B cell (primary cell): ENCODE measurements at regions not wholly inside any gene's neighbourhood (a gene's known extent, or its start where the extent isn't known, plus 50 kb on each side); places are given as distances from the start of the nearest gene placed in this dataset.

ENCODE experiments used
- ATAC-seq: fragments of 200-7000 bp; cut with Tn5 transposase; one replicate; pipeline ENCODE4 v1.10.0; 2021; ENCODE audit warnings: low read depth, mild to moderate bottlenecking, moderate number of reproducible peaks, moderate library complexity
- CTCF ChIA-PET: fragments of 350-600 bp; sonication (Branson Sonifier 250); formaldehyde crosslinking; loops from one replicate; lab custom pipeline; 2021; ENCODE audit warnings: antibody characterized with exemption, inconsistent platforms; lab: Charles Lee
- POLR2A ChIA-PET: fragments of 350-600 bp; sonication (Branson Sonifier 250); formaldehyde crosslinking; loops from one replicate; lab custom pipeline; 2021; ENCODE audit warnings: antibody characterized with exemption; lab: Charles Lee
- DNase-seq: peaks from one replicate; pipeline ENCODE4 v3.0.0; 2013
- H2AFZ ChIP-seq: 2 replicates; pipeline ENCODE4 v1.6.1; 2012; ENCODE audit warnings: mild to moderate bottlenecking, low read depth, low read length; ENCODE audit not compliant: insufficient read depth, poor library complexity, severe bottlenecking
- H3K27ac ChIP-seq, 2 donors: 1 replicate in 1 of 2; 2 replicates in 1 of 2; pipeline ENCODE4 v1.5.1; 2012 to 2013; ENCODE audit warnings: low read length in 2 of 2, mild to moderate bottlenecking in 2 of 2, moderate library complexity in 1 of 2
- H3K27me3 ChIP-seq, 4 experiments: fragments of 200-600 bp in 1 of 4; sonication (generic) in 1 of 4; replicated peaks in 1 of 4; 1 replicate in 2 of 4; 2 replicates in 2 of 4; pipeline versions ENCODE4 v1.6.1 to v1.7.0; 2013 to 2016; ENCODE audit warnings: low read length in 3 of 4, mild to moderate bottlenecking in 2 of 4, mixed read lengths in 1 of 4, moderate library complexity in 1 of 4; ENCODE audit not compliant: insufficient read depth in 4 of 4, control insufficient read depth in 3 of 4; ENCODE audit errors: control extremely low read depth in 1 of 4
- H3K36me3 ChIP-seq, 2 experiments: replicated peaks in 1 of 2; 1 replicate in 1 of 2; 2 replicates in 1 of 2; pipeline versions ENCODE4 v1.6.1 to v1.7.1; 2013; ENCODE audit warnings: low read length in 1 of 2; ENCODE audit not compliant: insufficient read depth in 2 of 2, control insufficient read depth in 1 of 2; ENCODE audit errors: control extremely low read depth in 1 of 2, extremely low read depth in 1 of 2
- H3K4me1 ChIP-seq, 2 donors: fragments of 200-600 bp in 1 of 2; sonication (generic) in 1 of 2; 1 replicate in 1 of 2; 2 replicates in 1 of 2; pipeline versions ENCODE4 v1.5.1 to v1.6.1; 2013 to 2017; ENCODE audit warnings: low read length in 2 of 2; ENCODE audit not compliant: control insufficient read depth in 2 of 2, insufficient read depth in 2 of 2
- H3K4me2 ChIP-seq: replicated peaks from 2 replicates; pipeline ENCODE3; 2012; ENCODE audit warnings: mild to moderate bottlenecking, low read depth, low read length; ENCODE audit not compliant: poor library complexity, severe bottlenecking
- H3K4me3 ChIP-seq, 5 experiments: fragments of 200-600 bp in 1 of 5; sonication (generic) in 1 of 5; 1 replicate in 3 of 5; 2 replicates in 2 of 5; pipeline versions ENCODE4 v1.5.1 to v1.7.0; 2011 to 2016; ENCODE audit warnings: low read length in 4 of 5, mild to moderate bottlenecking in 4 of 5, low read depth in 2 of 5, control low read depth in 1 of 5, moderate library complexity in 1 of 5; ENCODE audit not compliant: insufficient read depth in 1 of 5; ENCODE audit errors: control extremely low read depth in 1 of 5, extremely low read depth in 1 of 5
- H3K79me2 ChIP-seq: fragments of 200-600 bp; sonication (generic); one replicate; pipeline ENCODE4 v1.6.0; 2016; ENCODE audit warnings: low read length; ENCODE audit not compliant: control insufficient read depth, insufficient read depth
- H3K9ac ChIP-seq: fragments of 200-600 bp; sonication (generic); 2 replicates; pipeline ENCODE4 v1.6.1; 2017; ENCODE audit warnings: mild to moderate bottlenecking, low read length, moderate library complexity
- H3K9me3 ChIP-seq, 3 donors: one replicate each; pipeline versions ENCODE4 v1.6.1 to v1.7.1; 2013; ENCODE audit warnings: low read length in 2 of 3; ENCODE audit not compliant: control insufficient read depth in 2 of 3, insufficient read depth in 1 of 3; ENCODE audit errors: control extremely low read depth in 1 of 3
- H4K20me1 ChIP-seq: 2 replicates; pipeline ENCODE4 v1.6.0; 2012; ENCODE audit warnings: mild to moderate bottlenecking, low read length; ENCODE audit not compliant: insufficient read depth, control insufficient read depth, poor library complexity, severe bottlenecking
- H3K27ac Mint-ChIP-seq: one replicate; pipeline ENCODE4 v1.8.0; 2021; ENCODE audit warnings: mixed read lengths
- H3K27me3 Mint-ChIP-seq: one replicate; pipeline ENCODE4 v1.8.0; 2021; ENCODE audit warnings: mixed read lengths
- H3K4me1 Mint-ChIP-seq: one replicate; pipeline ENCODE4 v1.8.0; 2021; ENCODE audit warnings: mixed read lengths
- H3K4me3 Mint-ChIP-seq: one replicate; pipeline ENCODE4 v1.8.0; 2021; ENCODE audit warnings: mixed read lengths
- H3K9me3 Mint-ChIP-seq: one replicate; pipeline ENCODE4 v1.8.0; 2022; ENCODE audit warnings: mixed read lengths; ENCODE audit not compliant: insufficient read depth
- EZH2 ChIP-seq: IDR thresholded peaks from 2 replicates; pipeline ENCODE4 v1.6.1; 2012; ENCODE audit warnings: borderline replicate concordance, low read depth, mild to moderate bottlenecking, moderate library complexity, low read length; ENCODE audit not compliant: insufficient read depth, poor library complexity, severe bottlenecking
- WGBS: methylation state at CpG from one replicate; pipeline ENCODE4 v1.1.5; 2013; ENCODE audit warnings: missing lambda C conversion rate; ENCODE audit not compliant: insufficient coverage; 5-methylcytosine and 5-hydroxymethylcytosine counted together
- intact Hi-C: fragments of 100-400 bp; cut with micrococcal nuclease; formaldehyde crosslinking; loops from one replicate; pipeline ENCODE4 v1.10.0; 2022
- TF ChIP-seq, protein P1 (sequence below): fragments of 200-600 bp; IDR thresholded peaks from one replicate; pipeline ENCODE4 v1.8.0; 2022; ENCODE audit warnings: antibody characterized with exemption, mild to moderate bottlenecking

DNA sequence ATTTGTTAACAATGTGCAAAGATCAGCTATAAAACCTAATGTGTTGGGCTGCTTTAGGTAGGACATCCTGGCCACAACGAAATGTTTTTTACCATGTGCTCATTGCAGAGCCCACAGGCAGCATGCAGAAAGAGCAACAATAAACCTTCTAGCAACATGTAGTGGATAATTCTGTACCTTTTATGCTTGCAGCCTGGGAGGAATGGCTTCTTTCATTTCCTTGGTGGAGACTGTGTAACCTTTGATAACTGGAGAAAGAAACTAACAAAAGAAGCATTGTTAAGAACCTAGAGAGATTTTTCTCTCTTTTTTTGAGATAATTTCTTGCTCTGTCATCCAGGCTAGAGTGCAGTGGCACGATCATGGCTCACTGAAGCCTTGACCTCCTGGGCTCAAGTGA is 225.5 kb upstream of the PRICKLE1 start:
- ChIA-PET POLR2A (no interaction called here), CTCF (no interaction called here)
- Histone ChIP-seq H3K4me1 (no peaks in the 10 kb centered on the region), H3K4me3 (no peak overlapping the region), H3K4me2 (no peak overlapping the region), H3K27me3 (no peaks in the 10 kb centered on the region), H2AFZ (no peak overlapping the region), H3K36me3 (no peaks in the 10 kb centered on the region), H3K27ac (no peak overlapping the region), H3K9ac (no peak overlapping the region), H3K9me3 (no peaks in the 10 kb centered on the region), H3K79me2 (no peaks in the 10 kb centered on the region), H4K20me1 (no peaks in the 10 kb centered on the region)
- DNase-seq (no peak), ATAC-seq (no peak)
- 80% methylated on average over 2 of the region's 2 CpGs for WGBS
- Mint-ChIP-seq H3K4me1 (no peaks in the 10 kb centered on the region), H3K27ac (no peak overlapping the region), H3K4me3 (no peak overlapping the region), H3K9me3 (no peaks in the 10 kb centered on the region), H3K27me3 (no peaks in the 10 kb centered on the region)
- intact Hi-C loops = no loop called here
- TF ChIP-seq, protein P1, sequence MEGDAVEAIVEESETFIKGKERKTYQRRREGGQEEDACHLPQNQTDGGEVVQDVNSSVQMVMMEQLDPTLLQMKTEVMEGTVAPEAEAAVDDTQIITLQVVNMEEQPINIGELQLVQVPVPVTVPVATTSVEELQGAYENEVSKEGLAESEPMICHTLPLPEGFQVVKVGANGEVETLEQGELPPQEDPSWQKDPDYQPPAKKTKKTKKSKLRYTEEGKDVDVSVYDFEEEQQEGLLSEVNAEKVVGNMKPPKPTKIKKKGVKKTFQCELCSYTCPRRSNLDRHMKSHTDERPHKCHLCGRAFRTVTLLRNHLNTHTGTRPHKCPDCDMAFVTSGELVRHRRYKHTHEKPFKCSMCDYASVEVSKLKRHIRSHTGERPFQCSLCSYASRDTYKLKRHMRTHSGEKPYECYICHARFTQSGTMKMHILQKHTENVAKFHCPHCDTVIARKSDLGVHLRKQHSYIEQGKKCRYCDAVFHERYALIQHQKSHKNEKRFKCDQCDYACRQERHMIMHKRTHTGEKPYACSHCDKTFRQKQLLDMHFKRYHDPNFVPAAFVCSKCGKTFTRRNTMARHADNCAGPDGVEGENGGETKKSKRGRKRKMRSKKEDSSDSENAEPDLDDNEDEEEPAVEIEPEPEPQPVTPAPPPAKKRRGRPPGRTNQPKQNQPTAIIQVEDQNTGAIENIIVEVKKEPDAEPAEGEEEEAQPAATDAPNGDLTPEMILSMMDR = no peak
- TF ChIP-seq EZH2 = no peak

DNA sequence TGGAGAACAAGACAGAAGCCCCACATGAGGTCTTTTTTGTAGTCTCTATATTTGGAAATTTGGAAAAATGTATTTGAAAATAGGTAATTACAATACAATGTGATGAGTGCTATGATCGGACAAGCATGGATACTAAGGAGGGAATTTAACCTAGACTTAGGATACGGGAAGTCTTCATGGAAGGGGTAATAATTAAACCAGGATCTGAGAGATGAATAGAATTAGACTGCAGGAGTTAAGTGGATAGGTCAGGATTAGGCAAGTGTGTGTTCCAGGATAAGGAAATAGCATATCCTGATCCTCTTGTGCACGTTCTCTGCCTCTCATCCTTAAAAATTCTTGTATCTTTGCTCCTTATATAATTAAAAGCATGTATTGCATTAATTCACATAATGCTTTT is 223.3 kb upstream of the PRICKLE1 start:
- H3K27me3 Mint-ChIP-seq = no peaks in the 10 kb centered on the region
- Histone ChIP-seq H3K9me3 (no peaks in the 10 kb centered on the region), H3K4me3 (no peak overlapping the region), H3K36me3 (no peaks in the 10 kb centered on the region), H3K27ac (no peak overlapping the region), H2AFZ (no peak overlapping the region), H3K27me3 (no peaks in the 10 kb centered on the region), H3K9ac (no peak overlapping the region), H3K79me2 (no peaks in the 10 kb centered on the region), H4K20me1 (no peaks in the 10 kb centered on the region), H3K4me2 (no peak overlapping the region), H3K4me1 (no peaks in the 10 kb centered on the region)
- ChIA-PET POLR2A (no interaction called here), CTCF (no interaction called here)
- no peaks in the 10 kb centered on the region for H3K4me1 Mint-ChIP-seq
- H3K27ac Mint-ChIP-seq = no peak overlapping the region
- no peaks in the 10 kb centered on the region for H3K9me3 Mint-ChIP-seq
- DNase-seq (no peak), ATAC-seq (no peak)
- intact Hi-C loops = no loop called here
- no CpG with 5 or more reads among the region's 3 CpGs for whole genome bisulfite sequencing
- H3K4me3 Mint-ChIP-seq = no peak overlapping the region
- TF ChIP-seq, protein P1 = no peak
